ENCODE measurements at regions not wholly inside any gene's neighbourhood (a gene's known extent, or its start where the extent isn't known, plus 50 kb on each side); places are given as distances from the start of the nearest gene placed in this dataset.

DNA sequence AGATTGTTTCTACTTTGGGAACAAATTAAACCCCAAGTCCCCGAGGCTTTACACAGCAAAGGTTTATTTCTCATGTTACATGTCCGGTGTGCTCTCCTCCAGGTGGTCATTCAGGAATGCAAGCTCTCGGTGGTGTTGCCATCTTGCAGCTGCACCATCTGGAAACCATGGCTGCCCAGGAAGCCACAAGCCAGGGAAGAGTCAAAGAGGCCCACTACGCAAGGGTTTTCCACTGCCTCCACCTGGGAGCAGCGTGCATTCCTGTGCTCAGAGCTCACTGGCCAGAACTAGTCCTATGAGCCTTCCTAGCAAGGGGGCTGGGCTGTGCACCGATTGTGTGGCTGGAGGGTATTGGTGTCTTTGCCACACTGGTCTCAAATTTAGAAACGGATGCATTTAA is 128.8 kb upstream of the FOXF1 start:
- DNase-seq (ENCODE audit: low read depth in 1 of 2, low spot score in 1 of 2) = no peak
- in situ Hi-C loops (cut with HindIII; ENCODE audit: low pct_unique_long_range_greater_than_20kb, low sequenced_read_pairs) = no loop called here
- TF ChIP-seq JUND (IDR thresholded peaks at IDR 0.05; ENCODE audit: low read depth) = no peak

GRCh38 chr16:86382067-86382773 is 128.1 kb upstream of the FOXF1 start:
- TF ChIP-seq JUND (IDR thresholded peaks at IDR 0.05; ENCODE audit: low read depth) = no peak
- in situ Hi-C loops (cut with HindIII; ENCODE audit: low pct_unique_long_range_greater_than_20kb, low sequenced_read_pairs) = no loop called here

DNA sequence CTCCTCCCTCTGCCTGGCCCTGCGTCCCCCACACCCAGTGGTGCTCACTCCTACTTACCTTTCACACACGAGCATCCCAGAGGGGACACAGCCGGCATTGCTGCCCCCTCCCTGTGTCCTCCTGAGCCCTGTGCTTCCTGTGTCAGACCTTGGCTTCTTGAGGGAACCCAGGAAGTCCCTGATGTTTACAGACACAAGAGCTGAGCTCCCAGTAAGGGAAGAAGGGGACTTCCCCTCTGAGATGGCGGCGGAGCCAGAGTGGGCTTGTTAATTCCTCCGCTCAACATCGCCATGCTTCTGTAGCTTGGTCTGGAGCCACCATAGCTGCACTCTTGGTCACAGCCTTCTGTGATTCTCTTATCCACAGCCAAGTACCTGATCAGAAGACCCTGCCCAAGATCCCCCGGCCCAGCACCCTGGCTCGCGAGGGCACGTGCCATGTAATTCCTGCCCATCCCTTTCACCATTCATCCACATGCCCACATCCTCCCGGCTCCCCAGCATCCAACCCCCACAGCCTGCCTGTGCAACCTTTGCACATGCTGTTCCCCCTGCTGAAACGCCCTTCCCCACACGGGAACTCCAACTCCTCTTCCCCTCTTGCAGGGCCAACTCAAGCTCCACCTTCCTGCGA is 127.4 kb upstream of the FOXF1 start:
- TF ChIP-seq JUND (IDR thresholded peaks at IDR 0.05; ENCODE audit: low read depth) = no peak
- no peak for DNase-seq (ENCODE audit: low read depth in 1 of 2, low spot score in 1 of 2)
- in situ Hi-C loops (cut with HindIII; ENCODE audit: low pct_unique_long_range_greater_than_20kb, low sequenced_read_pairs) = no loop called here

More at GRCh38 chr16:86382067-86382773, 128.1 kb upstream of the FOXF1 start:
- DNase-seq (ENCODE audit: low read depth in 1 of 2, low spot score in 1 of 2) = no peak

GRCh38 chr16:86383488-86384262 is 126.7 kb upstream of the FOXF1 start:
- peak in 1 of 2 experiments; percentile 31 for DNase-seq (ENCODE audit: low read depth in 1 of 2, low spot score in 1 of 2)
- TF ChIP-seq JUND (IDR thresholded peaks at IDR 0.05; ENCODE audit: low read depth) = no peak
- in situ Hi-C loops (cut with HindIII; ENCODE audit: low pct_unique_long_range_greater_than_20kb, low sequenced_read_pairs) = no loop called here

DNA sequence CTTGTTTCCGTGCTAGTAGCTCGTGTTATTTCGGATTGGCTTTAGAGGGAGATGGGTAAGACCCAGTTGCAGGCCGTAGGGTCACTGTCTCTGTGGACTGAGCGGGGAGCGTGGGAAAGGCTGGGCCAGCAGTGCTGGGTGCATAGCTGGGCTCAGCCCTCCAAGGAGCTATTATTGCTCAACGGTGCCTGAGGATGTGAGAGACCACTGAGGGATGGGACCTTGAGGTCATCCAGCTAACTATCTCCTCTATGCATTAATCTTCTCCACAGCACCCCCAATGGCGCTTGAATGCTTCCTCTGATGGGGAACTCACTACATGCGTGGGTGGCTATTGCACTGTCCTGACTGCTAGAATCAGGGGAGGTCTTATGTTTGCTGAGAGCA is 126.1 kb upstream of the FOXF1 start:
- DNase-seq (ENCODE audit: low read depth in 1 of 2, low spot score in 1 of 2) = no peak
- in situ Hi-C loops (cut with HindIII; ENCODE audit: low pct_unique_long_range_greater_than_20kb, low sequenced_read_pairs) = no loop called here
- no peak for TF ChIP-seq JUND (IDR thresholded peaks at IDR 0.05; ENCODE audit: low read depth)

GRCh38 chr16:86384980-86385379 is 125.3 kb upstream of the FOXF1 start:
- DNase-seq (ENCODE audit: low read depth in 1 of 2, low spot score in 1 of 2) = no peak
- TF ChIP-seq JUND (IDR thresholded peaks at IDR 0.05; ENCODE audit: low read depth) = no peak
- in situ Hi-C loops (cut with HindIII; ENCODE audit: low pct_unique_long_range_greater_than_20kb, low sequenced_read_pairs) = no loop called here

DNA sequence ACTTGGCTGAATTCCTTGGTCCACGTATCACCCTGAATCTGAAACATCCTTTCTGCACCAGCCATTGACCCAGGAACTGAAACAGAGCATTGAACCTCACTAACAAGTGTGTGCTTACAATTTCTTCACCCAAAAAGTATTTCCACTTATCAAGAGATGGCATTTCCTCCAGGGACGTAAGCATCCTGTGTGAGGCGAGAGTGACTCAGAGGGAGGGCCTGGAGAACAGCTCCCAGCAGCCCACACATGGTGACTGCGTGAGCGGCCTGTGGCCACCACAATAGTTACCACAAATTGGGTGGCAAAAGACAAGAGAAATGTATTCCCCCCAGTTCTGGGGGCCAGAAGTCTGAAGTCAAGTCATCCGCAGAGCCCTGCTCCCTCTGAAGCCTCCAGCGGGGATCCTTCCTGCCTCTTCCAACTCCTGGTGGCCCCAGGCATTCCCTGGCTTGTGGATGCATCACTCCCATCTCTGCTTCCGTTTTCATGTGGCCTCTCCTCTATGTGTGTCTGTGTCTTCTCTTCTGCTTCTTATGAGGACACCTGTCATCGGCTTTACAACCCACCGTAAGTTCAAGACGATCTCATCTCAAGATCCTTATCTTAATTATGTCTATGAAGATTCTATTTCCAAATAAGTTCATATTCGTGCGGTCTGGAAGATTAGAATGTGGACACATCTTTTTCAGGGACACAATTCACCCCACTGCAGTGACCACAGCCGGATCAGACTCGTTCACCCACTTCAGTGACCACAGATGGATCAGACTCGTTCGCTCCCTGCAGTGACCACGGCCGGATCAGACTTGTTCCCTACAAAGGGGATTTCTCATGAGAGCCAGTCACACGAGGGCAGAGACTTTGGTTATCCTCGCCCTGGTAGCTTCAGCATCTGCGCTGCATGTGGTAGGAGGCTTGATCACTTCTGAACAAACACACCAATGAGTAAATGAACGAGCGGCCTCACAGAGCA is 122.6 kb upstream of the FOXF1 start:
- in situ Hi-C loops (cut with HindIII; ENCODE audit: low pct_unique_long_range_greater_than_20kb, low sequenced_read_pairs) = no loop called here
- no peak for TF ChIP-seq JUND (IDR thresholded peaks at IDR 0.05; ENCODE audit: low read depth)
- no peak for DNase-seq (ENCODE audit: low read depth in 1 of 2, low spot score in 1 of 2)

- no peak for DNase-seq (ENCODE audit: low read depth in 1 of 2, low spot score in 1 of 2)
- TF ChIP-seq JUND (IDR thresholded peaks at IDR 0.05; ENCODE audit: low read depth) = no peak
- in situ Hi-C loops (cut with HindIII; ENCODE audit: low pct_unique_long_range_greater_than_20kb, low sequenced_read_pairs) = no loop called here
Measured at GRCh38 chr16:86388976-86389375, 121.4 kb upstream of the FOXF1 start.

DNA sequence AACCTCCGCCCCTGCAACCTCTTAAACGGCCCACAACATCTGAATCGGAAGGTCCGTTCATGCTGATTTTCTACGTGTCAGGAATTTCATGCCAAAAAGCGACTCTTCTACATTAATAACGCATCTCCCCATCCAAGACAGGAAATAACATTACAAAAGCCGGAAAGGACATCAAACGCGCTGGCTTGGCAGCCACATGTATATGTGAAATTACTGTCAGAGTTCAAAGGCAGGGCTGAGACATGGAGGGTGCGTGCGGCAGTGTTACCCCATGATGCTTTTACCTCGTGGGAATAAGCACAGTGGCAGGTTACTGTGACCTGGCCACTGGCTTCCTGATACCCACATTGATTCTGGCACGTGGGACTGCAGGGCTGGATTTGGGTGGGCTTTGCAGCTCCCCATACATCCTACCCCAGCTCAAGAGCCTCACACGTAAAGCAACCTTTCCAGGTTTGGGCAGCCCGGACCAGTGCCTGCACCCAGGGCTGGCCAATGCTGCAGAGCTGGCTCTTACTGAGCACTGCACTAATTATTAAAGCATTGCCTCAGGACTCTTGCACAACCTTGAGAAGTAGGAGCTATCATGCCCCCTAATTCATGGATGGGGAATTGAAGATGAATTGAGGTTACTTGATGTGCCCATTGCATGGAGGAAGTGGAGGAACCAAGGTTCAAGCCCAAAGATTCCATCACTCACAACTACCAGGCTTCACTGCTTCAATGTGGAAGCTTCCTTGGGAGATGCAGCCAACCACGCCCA is 120.6 kb upstream of the FOXF1 start:
- no peak for DNase-seq (ENCODE audit: low read depth in 1 of 2, low spot score in 1 of 2)
- TF ChIP-seq JUND (IDR thresholded peaks at IDR 0.05; ENCODE audit: low read depth) = no peak
- in situ Hi-C loops (cut with HindIII; ENCODE audit: low pct_unique_long_range_greater_than_20kb, low sequenced_read_pairs) = no loop called here

DNA sequence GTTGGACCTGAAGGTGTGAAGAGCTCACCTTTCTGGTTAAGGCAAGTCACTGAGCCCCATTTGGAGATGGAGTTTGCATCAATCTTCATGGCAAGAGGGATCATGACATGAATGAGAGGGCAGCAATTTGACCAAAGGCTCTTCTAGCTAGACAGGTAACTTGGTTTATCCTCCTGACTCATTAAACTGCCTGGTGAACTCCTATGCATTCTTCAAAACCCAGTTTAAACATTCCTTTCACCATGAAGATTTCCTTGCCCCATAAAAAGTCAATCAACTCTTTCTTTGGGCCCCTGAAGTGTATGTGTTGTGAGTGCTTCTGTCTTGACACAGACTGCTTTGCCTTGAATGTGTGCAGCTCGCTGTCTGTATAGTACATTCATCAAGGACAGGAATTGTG is 120.0 kb upstream of the FOXF1 start:
- no peak for TF ChIP-seq JUND (IDR thresholded peaks at IDR 0.05; ENCODE audit: low read depth)
- no peak for DNase-seq (ENCODE audit: low read depth in 1 of 2, low spot score in 1 of 2)
- in situ Hi-C loops (cut with HindIII; ENCODE audit: low pct_unique_long_range_greater_than_20kb, low sequenced_read_pairs) = no loop called here

- in situ Hi-C loops (cut with HindIII; ENCODE audit: low pct_unique_long_range_greater_than_20kb, low sequenced_read_pairs) = no loop called here
- DNase-seq (ENCODE audit: low read depth in 1 of 2, low spot score in 1 of 2) = peak in 1 of 2 experiments; percentile 56
- TF ChIP-seq JUND (IDR thresholded peaks at IDR 0.05; ENCODE audit: low read depth) = no peak
Measured at GRCh38 chr16:86391486-86391885, 118.8 kb upstream of the FOXF1 start.
